GM21825 (cell line): ENCODE measurements at regions not wholly inside any gene's neighbourhood (a gene's known extent, or its start where the extent isn't known, plus 50 kb on each side); places are given as distances from the start of the nearest gene placed in this dataset.
"Not testable (repeated sequence)": the region's sequence is repeated elsewhere in the genome, so short reads cannot be mapped to it uniquely, and the experiment has no call there.

Experiments used
- ATAC-seq: cut with Tn5 transposase; IDR thresholded peaks from one replicate; pipeline ENCODE4 v1.9.1; 2021; ENCODE audit warnings: mild to moderate bottlenecking, moderate library complexity; ENCODE audit not compliant: unreplicated experiment

GRCh38 chr20:1845163-1845523 is 50.1 kb upstream of the SIRPA start:
- no peak for ATAC-seq

GRCh38 chr20:1844325-1845162 is 50.7 kb upstream of the SIRPA start:
- peak; percentile 95 for ATAC-seq

GRCh38 chr20:1842281-1842680 is 52.9 kb upstream of the SIRPA start:
- ATAC-seq = no peak

- ATAC-seq = no peak
These were observed 53.6 kb upstream of the SIRPA start for GRCh38 chr20:1841554-1842140.

GRCh38 chr20:1840817-1841553 is 54.2 kb upstream of the SIRPA start:
- ATAC-seq = no peak

GRCh38 chr20:1839376-1840317 is 55.6 kb upstream of the SIRPA start:
- ATAC-seq = not testable (repeated sequence)

GRCh38 chr20:1838556-1839279 is 56.5 kb upstream of the SIRPA start:
- ATAC-seq = no peak

GRCh38 chr20:1835186-1836035 is 59.8 kb upstream of the SIRPA start:
- no peak for ATAC-seq

GRCh38 chr20:1833728-1834726 is 61.2 kb upstream of the SIRPA start:
- no peak for ATAC-seq

GRCh38 chr20:1833216-1833615 is 62.0 kb upstream of the SIRPA start:
- ATAC-seq = no peak

GRCh38 chr20:1832634-1833033 is 62.6 kb upstream of the SIRPA start:
- no peak for ATAC-seq

- ATAC-seq = no peak
These were observed 63.6 kb upstream of the SIRPA start for GRCh38 chr20:1831606-1832005.

GRCh38 chr20:1831096-1831495 is 64.1 kb upstream of the SIRPA start:
- no peak for ATAC-seq

- no peak for ATAC-seq
These were observed 65.0 kb upstream of the SIRPA start for GRCh38 chr20:1830240-1830639.

GRCh38 chr20:1829531-1829930 is 65.7 kb upstream of the SIRPA start:
- no peak for ATAC-seq

GRCh38 chr20:1828786-1829131 is 66.4 kb upstream of the SIRPA start:
- no peak for ATAC-seq

- ATAC-seq = no peak
These were observed 67.0 kb upstream of the SIRPA start for GRCh38 chr20:1827974-1828785.
